ENCODE measurements at regions not wholly inside any gene's neighbourhood (a gene's known extent, or its start where the extent isn't known, plus 50 kb on each side); places are given as distances from the start of the nearest gene placed in this dataset.

- no peak for DNase-seq (ENCODE audit: low read depth, low spot score)
- no peaks in the 10 kb centered on the region for H3K4me1 ChIP-seq (ENCODE audit: insufficient read depth, insufficient read length)
- H3K9ac ChIP-seq (ENCODE audit: insufficient read length, low read depth): no peak overlapping the region
- H3K36me3 ChIP-seq (ENCODE audit: insufficient read depth, insufficient read length, low read length): no peaks in the 10 kb centered on the region
- H3K4me3 ChIP-seq (ENCODE audit: insufficient read length, low read depth): no peak overlapping the region
- H3K9me3 ChIP-seq (ENCODE audit: insufficient read depth, low read length): no peaks in the 10 kb centered on the region
- no peaks in the 10 kb centered on the region for H3K27me3 ChIP-seq (ENCODE audit: insufficient read depth, insufficient read length)
- TF ChIP-seq ZNF274 (IDR thresholded peaks at IDR 0.05; ENCODE audit: low read depth, low read length) (no peak), YY1 (IDR thresholded peaks at IDR 0.05; ENCODE audit: insufficient read depth, insufficient read length) (no peak), SUZ12 (IDR thresholded peaks at IDR 0.05; ENCODE audit: extremely low read depth, insufficient read depth, insufficient read length) (no peak)
Measured at GRCh38 chr10:1872151-1872726, 134.9 kb upstream of the ADARB2 start.

- Histone ChIP-seq H3K9ac (ENCODE audit: insufficient read length, low read depth) (no peak overlapping the region), H3K9me3 (ENCODE audit: insufficient read depth, low read length) (no peaks in the 10 kb centered on the region), H3K36me3 (ENCODE audit: insufficient read depth, insufficient read length, low read length) (no peaks in the 10 kb centered on the region), H3K4me3 (ENCODE audit: insufficient read length, low read depth) (no peak overlapping the region), H3K27me3 (ENCODE audit: insufficient read depth, insufficient read length) (no peaks in the 10 kb centered on the region), H3K4me1 (ENCODE audit: insufficient read depth, insufficient read length) (no peaks in the 10 kb centered on the region)
- TF ChIP-seq YY1 (IDR thresholded peaks at IDR 0.05; ENCODE audit: insufficient read depth, insufficient read length) (no peak), SUZ12 (IDR thresholded peaks at IDR 0.05; ENCODE audit: extremely low read depth, insufficient read depth, insufficient read length) (no peak), ZNF274 (IDR thresholded peaks at IDR 0.05; ENCODE audit: low read depth, low read length) (no peak)
- DNase-seq (ENCODE audit: low read depth, low spot score): no peak
Measured at GRCh38 chr10:1870491-1870890, 133.2 kb upstream of the ADARB2 start.

GRCh38 chr10:1869861-1870260, 132.5 kb upstream of the ADARB2 start:
- Histone ChIP-seq H3K9me3 (ENCODE audit: insufficient read depth, low read length) (no peaks in the 10 kb centered on the region), H3K4me3 (ENCODE audit: insufficient read length, low read depth) (no peak overlapping the region), H3K36me3 (ENCODE audit: insufficient read depth, insufficient read length, low read length) (no peaks in the 10 kb centered on the region), H3K9ac (ENCODE audit: insufficient read length, low read depth) (no peak overlapping the region), H3K4me1 (ENCODE audit: insufficient read depth, insufficient read length) (no peaks in the 10 kb centered on the region), H3K27me3 (ENCODE audit: insufficient read depth, insufficient read length) (no peaks in the 10 kb centered on the region)
- DNase-seq (ENCODE audit: low read depth, low spot score): no peak
- no peak for TF ChIP-seq YY1 (IDR thresholded peaks at IDR 0.05; ENCODE audit: insufficient read depth, insufficient read length)
- TF ChIP-seq SUZ12 (IDR thresholded peaks at IDR 0.05; ENCODE audit: extremely low read depth, insufficient read depth, insufficient read length): no peak
- TF ChIP-seq ZNF274 (IDR thresholded peaks at IDR 0.05; ENCODE audit: low read depth, low read length): no peak

- no peak overlapping the region for H3K9ac ChIP-seq (ENCODE audit: insufficient read length, low read depth)
- no peak overlapping the region for H3K4me3 ChIP-seq (ENCODE audit: insufficient read length, low read depth)
- TF ChIP-seq ZNF274 (IDR thresholded peaks at IDR 0.05; ENCODE audit: low read depth, low read length) (no peak), SUZ12 (IDR thresholded peaks at IDR 0.05; ENCODE audit: extremely low read depth, insufficient read depth, insufficient read length) (no peak), YY1 (IDR thresholded peaks at IDR 0.05; ENCODE audit: insufficient read depth, insufficient read length) (no peak)
- no peaks in the 10 kb centered on the region for H3K4me1 ChIP-seq (ENCODE audit: insufficient read depth, insufficient read length)
- DNase-seq (ENCODE audit: low read depth, low spot score): no peak
- no peaks in the 10 kb centered on the region; the same call in 1 of the 2 replicates for H3K9me3 ChIP-seq (ENCODE audit: insufficient read depth, low read length)
- no peaks in the 10 kb centered on the region for H3K27me3 ChIP-seq (ENCODE audit: insufficient read depth, insufficient read length)
- H3K36me3 ChIP-seq (ENCODE audit: insufficient read depth, insufficient read length, low read length): no peaks in the 10 kb centered on the region
Measured at GRCh38 chr10:1860351-1860750, 123.0 kb upstream of the ADARB2 start.

- Histone ChIP-seq H3K9ac (ENCODE audit: insufficient read length, low read depth) (no peak overlapping the region), H3K9me3 (ENCODE audit: insufficient read depth, low read length) (no peaks in the 10 kb centered on the region), H3K36me3 (ENCODE audit: insufficient read depth, insufficient read length, low read length) (no peaks in the 10 kb centered on the region), H3K4me1 (ENCODE audit: insufficient read depth, insufficient read length) (no peaks in the 10 kb centered on the region), H3K4me3 (ENCODE audit: insufficient read length, low read depth) (no peak overlapping the region), H3K27me3 (ENCODE audit: insufficient read depth, insufficient read length) (no peaks in the 10 kb centered on the region)
- TF ChIP-seq SUZ12 (IDR thresholded peaks at IDR 0.05; ENCODE audit: extremely low read depth, insufficient read depth, insufficient read length) (no peak), ZNF274 (IDR thresholded peaks at IDR 0.05; ENCODE audit: low read depth, low read length) (no peak), YY1 (IDR thresholded peaks at IDR 0.05; ENCODE audit: insufficient read depth, insufficient read length) (no peak)
- no peak for DNase-seq (ENCODE audit: low read depth, low spot score)
Measured at GRCh38 chr10:1858547-1858946, 121.2 kb upstream of the ADARB2 start.

- TF ChIP-seq SUZ12 (IDR thresholded peaks at IDR 0.05; ENCODE audit: extremely low read depth, insufficient read depth, insufficient read length) (no peak), YY1 (IDR thresholded peaks at IDR 0.05; ENCODE audit: insufficient read depth, insufficient read length) (no peak)
- Histone ChIP-seq H3K4me1 (ENCODE audit: insufficient read depth, insufficient read length) (no peaks in the 10 kb centered on the region), H3K36me3 (ENCODE audit: insufficient read depth, insufficient read length, low read length) (no peaks in the 10 kb centered on the region), H3K9me3 (ENCODE audit: insufficient read depth, low read length) (no peaks in the 10 kb centered on the region), H3K9ac (ENCODE audit: insufficient read length, low read depth) (no peak overlapping the region), H3K27me3 (ENCODE audit: insufficient read depth, insufficient read length) (no peaks in the 10 kb centered on the region), H3K4me3 (ENCODE audit: insufficient read length, low read depth) (no peak overlapping the region)
- DNase-seq (ENCODE audit: low read depth, low spot score): no peak
Measured at GRCh38 chr10:1858048-1858447, 120.7 kb upstream of the ADARB2 start.

- Histone ChIP-seq H3K9me3 (ENCODE audit: insufficient read depth, low read length) (no peaks in the 10 kb centered on the region), H3K36me3 (ENCODE audit: insufficient read depth, insufficient read length, low read length) (no peaks in the 10 kb centered on the region), H3K9ac (ENCODE audit: insufficient read length, low read depth) (no peak overlapping the region), H3K4me3 (ENCODE audit: insufficient read length, low read depth) (no peak overlapping the region), H3K27me3 (ENCODE audit: insufficient read depth, insufficient read length) (no peaks in the 10 kb centered on the region), H3K4me1 (ENCODE audit: insufficient read depth, insufficient read length) (no peaks in the 10 kb centered on the region)
- TF ChIP-seq YY1 (IDR thresholded peaks at IDR 0.05; ENCODE audit: insufficient read depth, insufficient read length) (no peak), SUZ12 (IDR thresholded peaks at IDR 0.05; ENCODE audit: extremely low read depth, insufficient read depth, insufficient read length) (no peak), ZNF274 (IDR thresholded peaks at IDR 0.05; ENCODE audit: low read depth, low read length) (no peak)
- DNase-seq (ENCODE audit: low read depth, low spot score): no peak
Measured at GRCh38 chr10:1855911-1856310, 118.6 kb upstream of the ADARB2 start.

Data from NT2/D1 (cell line).